NOMO-1 treated with DMSO at 0.1 percent for 48 hours (cell line): ENCODE measurements at regions not wholly inside any gene's neighbourhood (a gene's known extent, or its start where the extent isn't known, plus 50 kb on each side); places are given as distances from the start of the nearest gene placed in this dataset.

Source experiments
- DNase-seq: peaks from one replicate; lab custom pipeline; 2025; ENCODE audit not compliant: unreplicated experiment; lab: John Stamatoyannopoulos, UW

GRCh38 chr2:13572466-13572865 lies 855.7 kb downstream of the TRIB2 start:
- DNase-seq = no peak

GRCh38 chr2:13574831-13575230 lies 858.1 kb downstream of the TRIB2 start:
- DNase-seq = no peak

GRCh38 chr2:13576406-13577036 lies 859.8 kb downstream of the TRIB2 start:
- no peak for DNase-seq

- DNase-seq = peak; percentile 9
Measured at GRCh38 chr2:13578547-13578946, 861.8 kb downstream of the TRIB2 start.

GRCh38 chr2:13581471-13581870 lies 864.7 kb downstream of the TRIB2 start:
- DNase-seq = no peak

GRCh38 chr2:13583609-13584008 lies 866.9 kb downstream of the TRIB2 start:
- DNase-seq = no peak

GRCh38 chr2:13584020-13584419 lies 867.3 kb downstream of the TRIB2 start:
- DNase-seq = peak; percentile 35

- DNase-seq = no peak
Measured at GRCh38 chr2:13585732-13586131, 869.0 kb downstream of the TRIB2 start.

GRCh38 chr2:13596233-13596632 lies 879.5 kb downstream of the TRIB2 start:
- DNase-seq = no peak

- no peak for DNase-seq
Measured at GRCh38 chr2:13597176-13597575, 880.4 kb downstream of the TRIB2 start.

- no peak for DNase-seq
Measured at GRCh38 chr2:13601506-13601905, 884.8 kb downstream of the TRIB2 start.

- DNase-seq = no peak
Measured at GRCh38 chr2:13604951-13605661, 888.4 kb downstream of the TRIB2 start.

GRCh38 chr2:13607139-13607538 lies 890.4 kb downstream of the TRIB2 start:
- DNase-seq = peak; percentile 54

- no peak for DNase-seq
Measured at GRCh38 chr2:13611939-13612338, 895.2 kb downstream of the TRIB2 start.

- DNase-seq = no peak
Measured at GRCh38 chr2:13616059-13616458, 899.3 kb downstream of the TRIB2 start.

GRCh38 chr2:13616616-13617015 lies 899.9 kb downstream of the TRIB2 start:
- DNase-seq = no peak

- no peak for DNase-seq
Measured at GRCh38 chr2:13628122-13628521, 911.4 kb downstream of the TRIB2 start.

- DNase-seq = no peak
Measured at GRCh38 chr2:13638181-13638580, 921.4 kb downstream of the TRIB2 start.

- DNase-seq = no peak
Measured at GRCh38 chr2:13649918-13650317, 933.2 kb downstream of the TRIB2 start.

- no peak for DNase-seq
Measured at GRCh38 chr2:13650586-13651180, 933.9 kb downstream of the TRIB2 start.

- no peak for DNase-seq
Measured at GRCh38 chr2:13651684-13652131, 935.0 kb downstream of the TRIB2 start.
